Memory B cell (primary cell): ENCODE measurements at regions not wholly inside any gene's neighbourhood (a gene's known extent, or its start where the extent isn't known, plus 50 kb on each side); places are given as distances from the start of the nearest gene placed in this dataset.
A peak's percentile ranks its signal among the peaks of the same experiment; 100 is the strongest.
"Not testable (repeated sequence)": the region's sequence is repeated elsewhere in the genome, so short reads cannot be mapped to it uniquely, and the experiment has no call there.

ENCODE experiments used
- ATAC-seq: fragments of 150-1000 bp; cut with Tn5 transposase; 2 replicates; pipeline ENCODE4 v1.10.0; 2021; ENCODE audit warnings: low read depth, mild to moderate bottlenecking, moderate library complexity
- DNase-seq, 2 donors: peaks; one replicate each; pipeline ENCODE4 v3.0.0; 2022; ENCODE audit warnings: low spot score in 2 of 2
- H3K27ac Mint-ChIP-seq: one replicate; pipeline ENCODE4 v1.8.0; 2022; ENCODE audit warnings: mild to moderate bottlenecking, moderate library complexity, mixed read lengths
- H3K27me3 Mint-ChIP-seq: one replicate; pipeline ENCODE4 v1.8.0; 2022; ENCODE audit warnings: mixed read lengths
- H3K36me3 Mint-ChIP-seq: one replicate; pipeline ENCODE4 v1.8.0; 2022; ENCODE audit warnings: mild to moderate bottlenecking, mixed read lengths
- H3K4me1 Mint-ChIP-seq: one replicate; pipeline ENCODE4 v1.8.0; 2022; ENCODE audit warnings: mixed read lengths
- H3K4me3 Mint-ChIP-seq: one replicate; pipeline ENCODE4 v1.8.0; 2022; ENCODE audit warnings: mild to moderate bottlenecking, moderate library complexity, mixed read lengths
- H3K9me3 Mint-ChIP-seq: one replicate; pipeline ENCODE4 v1.8.0; 2022; ENCODE audit warnings: mixed read lengths

- Mint-ChIP-seq H3K36me3 (no peaks in the 10 kb centered on the region), H3K9me3 (peaks cover 8% of the 10 kb centered on the region)
- ATAC-seq, result peak; percentile 71
Measured at GRCh38 chr3:194064380-194065332, 71.3 kb upstream of the HES1 start.

GRCh38 chr3:194067327-194067726, 68.6 kb upstream of the HES1 start:
- Mint-ChIP-seq H3K27ac (peak overlapping the region; percentile 12), H3K4me1 (peaks cover 15% of the 10 kb centered on the region)
- not testable (repeated sequence) for ATAC-seq, DNase-seq, H3K9me3 Mint-ChIP-seq, H3K4me3 Mint-ChIP-seq, H3K27me3 Mint-ChIP-seq, H3K36me3 Mint-ChIP-seq

More at GRCh38 chr3:194064380-194065332, 71.3 kb upstream of the HES1 start:
- Mint-ChIP-seq H3K4me3 (no peak overlapping the region), H3K27me3 (no peaks in the 10 kb centered on the region), H3K4me1 (peaks cover 8% of the 10 kb centered on the region), H3K27ac (no peak overlapping the region)
- DNase-seq, result no peak

GRCh38 chr3:194067949-194068362, 68.0 kb upstream of the HES1 start:
- Mint-ChIP-seq H3K9me3 (peaks cover 8% of the 10 kb centered on the region), H3K27ac (no peak overlapping the region), H3K27me3 (no peaks in the 10 kb centered on the region), H3K4me1 (peaks cover 17% of the 10 kb centered on the region), H3K4me3 (no peak overlapping the region), H3K36me3 (no peaks in the 10 kb centered on the region)
- DNase-seq (no peak), ATAC-seq (no peak)

- peak overlapping the region; percentile 83 for H3K27ac Mint-ChIP-seq
- no peaks in the 10 kb centered on the region for H3K36me3 Mint-ChIP-seq
- H3K4me3 Mint-ChIP-seq, result peak overlapping the region; percentile 83
- H3K4me1 Mint-ChIP-seq, result peaks cover 13% of the 10 kb centered on the region
- H3K27me3 Mint-ChIP-seq, result no peaks in the 10 kb centered on the region
- no peak for ATAC-seq
- no peak for DNase-seq
- H3K9me3 Mint-ChIP-seq, result peaks cover 8% of the 10 kb centered on the region
Measured at GRCh38 chr3:194069421-194070219, 66.3 kb upstream of the HES1 start.

GRCh38 chr3:194070220-194070633, 65.7 kb upstream of the HES1 start:
- ATAC-seq (no peak), DNase-seq (no peak)
- H3K27ac Mint-ChIP-seq, result peak overlapping the region; percentile 83
- peaks cover 8% of the 10 kb centered on the region for H3K9me3 Mint-ChIP-seq
- no peaks in the 10 kb centered on the region for H3K27me3 Mint-ChIP-seq
- H3K4me3 Mint-ChIP-seq, result peak overlapping the region; percentile 83
- peaks cover 14% of the 10 kb centered on the region for H3K4me1 Mint-ChIP-seq
- no peaks in the 10 kb centered on the region for H3K36me3 Mint-ChIP-seq

DNA sequence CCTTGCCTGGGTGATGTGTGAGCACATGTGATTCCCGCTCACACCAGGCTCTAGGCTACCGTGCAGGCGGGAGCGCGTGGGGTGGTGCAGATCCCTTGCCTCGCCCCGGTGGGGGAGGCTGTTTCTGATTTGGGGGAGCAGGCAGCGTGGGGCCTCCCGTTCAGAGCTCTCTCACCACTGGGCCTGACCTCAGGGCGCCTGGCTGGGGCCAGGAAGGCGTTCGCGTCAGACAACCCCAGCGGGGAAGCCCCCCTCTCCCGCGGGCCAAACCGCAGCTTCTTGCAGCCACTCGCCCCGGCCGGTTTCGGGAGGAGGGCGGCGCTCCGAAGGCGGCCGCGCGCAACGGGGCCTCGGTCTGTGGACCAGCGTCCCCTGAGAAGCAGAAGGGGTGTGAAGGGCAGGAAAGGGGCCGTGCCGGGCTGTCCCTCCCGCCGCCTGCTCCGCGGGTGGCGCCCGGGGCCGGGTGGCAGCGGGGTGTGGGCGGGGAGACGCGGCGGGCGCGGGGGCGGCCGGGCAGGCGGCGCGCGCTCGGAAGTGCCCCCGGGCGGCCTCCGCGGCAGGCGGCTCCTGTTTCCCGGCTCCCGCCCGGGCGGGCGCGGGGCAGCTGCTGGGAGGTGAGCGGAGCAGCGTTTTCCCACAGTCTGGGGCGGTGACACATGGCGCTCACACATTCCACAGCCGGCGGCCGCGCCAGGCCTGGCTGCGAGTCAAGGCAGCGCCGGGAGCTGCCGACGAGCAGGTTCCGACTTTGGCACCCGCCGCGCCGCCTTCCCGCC, 65.1 kb upstream of the HES1 start:
- Mint-ChIP-seq H3K4me3 (peak overlapping the region; percentile 83), H3K9me3 (peaks cover 8% of the 10 kb centered on the region), H3K27ac (peak overlapping the region; percentile 83), H3K4me1 (peaks cover 16% of the 10 kb centered on the region), H3K36me3 (no peaks in the 10 kb centered on the region), H3K27me3 (no peaks in the 10 kb centered on the region)
- peak; percentile 89 for ATAC-seq
- DNase-seq, result peak; percentile 87 to 90

DNA sequence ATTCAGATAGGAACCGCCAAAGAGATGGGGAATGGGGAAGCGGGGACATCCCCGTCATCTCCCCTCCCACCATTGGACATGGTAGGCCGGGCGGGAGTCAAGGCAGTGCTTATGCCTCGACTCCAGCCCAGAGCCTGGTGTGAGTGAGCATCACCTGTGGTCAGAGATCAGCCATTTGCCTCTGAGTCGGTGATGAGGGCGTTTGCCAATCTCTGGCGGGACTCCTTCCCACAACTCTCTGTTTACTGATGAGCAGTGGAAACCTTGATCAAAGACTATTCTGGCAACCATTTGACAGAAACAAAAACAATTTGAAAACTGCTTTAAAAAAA, 63.9 kb upstream of the HES1 start:
- H3K27me3 Mint-ChIP-seq, result peaks cover 1% of the 10 kb centered on the region
- H3K9me3 Mint-ChIP-seq, result peaks cover 8% of the 10 kb centered on the region
- no peak overlapping the region for H3K4me3 Mint-ChIP-seq
- ATAC-seq (no peak), DNase-seq (no peak)
- H3K27ac Mint-ChIP-seq, result peak overlapping the region; percentile 7
- no peaks in the 10 kb centered on the region for H3K36me3 Mint-ChIP-seq
- H3K4me1 Mint-ChIP-seq, result peaks cover 19% of the 10 kb centered on the region

DNA sequence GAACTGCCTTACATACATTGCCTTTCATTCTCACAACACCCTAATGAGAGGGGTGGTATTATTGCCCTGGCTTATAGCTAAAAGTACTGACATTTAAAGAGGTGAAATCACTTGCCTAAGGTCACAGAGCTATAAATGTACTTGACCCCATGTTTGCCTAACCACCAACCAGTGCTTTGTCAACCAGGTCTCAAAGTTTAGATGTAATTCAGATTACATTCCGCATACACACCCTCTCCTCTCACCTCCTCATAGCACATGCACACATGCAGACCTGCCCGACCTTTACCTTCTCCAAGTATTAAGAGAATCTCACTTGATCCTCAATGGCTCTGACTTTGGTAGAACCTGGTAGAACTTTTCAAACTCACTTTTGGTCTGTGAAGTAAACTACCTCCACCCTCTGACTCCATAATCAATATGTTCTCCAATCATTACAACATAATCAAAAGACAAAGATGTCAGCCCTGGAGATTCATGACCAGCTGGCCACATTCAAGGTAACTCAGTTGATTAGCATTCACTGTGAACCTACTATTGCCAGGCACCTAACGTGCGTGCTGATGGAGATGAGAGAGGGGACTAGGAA, 63.2 kb upstream of the HES1 start:
- H3K27me3 Mint-ChIP-seq, result peaks cover 3% of the 10 kb centered on the region
- ATAC-seq, result no peak
- H3K27ac Mint-ChIP-seq, result peak overlapping the region; percentile 7
- H3K4me3 Mint-ChIP-seq, result peak overlapping the region; percentile 62
- no peak for DNase-seq
- H3K9me3 Mint-ChIP-seq, result peaks cover 4% of the 10 kb centered on the region
- peaks cover 21% of the 10 kb centered on the region for H3K4me1 Mint-ChIP-seq
- no peaks in the 10 kb centered on the region for H3K36me3 Mint-ChIP-seq

- no peak overlapping the region for H3K27ac Mint-ChIP-seq
- H3K36me3 Mint-ChIP-seq, result no peaks in the 10 kb centered on the region
- H3K4me3 Mint-ChIP-seq, result no peak overlapping the region
- peaks cover 21% of the 10 kb centered on the region for H3K4me1 Mint-ChIP-seq
- H3K9me3 Mint-ChIP-seq, result peaks cover 4% of the 10 kb centered on the region
- peaks cover 3% of the 10 kb centered on the region for H3K27me3 Mint-ChIP-seq
- ATAC-seq (no peak), DNase-seq (no peak)
Measured at GRCh38 chr3:194073926-194074325, 62.0 kb upstream of the HES1 start.

DNA sequence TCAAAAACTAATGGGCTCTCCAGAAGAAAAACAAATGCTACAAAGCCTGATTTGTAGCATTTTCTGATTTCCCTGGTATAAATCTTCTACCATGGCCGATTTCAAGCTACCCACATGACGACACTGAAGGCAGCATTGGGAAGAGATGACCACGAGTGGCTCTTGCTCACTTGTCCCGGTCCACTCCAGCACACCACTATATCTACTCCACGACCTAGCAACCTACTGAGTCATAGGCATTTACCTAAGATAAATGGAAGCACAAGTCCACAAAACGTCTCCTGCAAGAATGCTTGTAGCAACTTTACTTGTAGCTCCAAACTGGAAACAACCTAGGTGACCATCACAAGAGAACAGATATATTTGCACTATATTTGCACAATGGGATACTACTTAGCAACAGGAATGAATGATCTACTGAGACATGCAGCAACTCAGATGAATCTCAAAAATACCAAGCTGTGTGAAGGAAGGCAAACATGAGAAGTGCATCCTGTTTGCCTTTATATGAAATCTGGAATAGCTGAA, 60.8 kb upstream of the HES1 start:
- no peak overlapping the region for H3K4me3 Mint-ChIP-seq
- ATAC-seq (no peak), DNase-seq (no peak)
- no peaks in the 10 kb centered on the region for H3K9me3 Mint-ChIP-seq
- H3K27me3 Mint-ChIP-seq, result peaks cover 3% of the 10 kb centered on the region
- no peaks in the 10 kb centered on the region for H3K36me3 Mint-ChIP-seq
- no peak overlapping the region for H3K27ac Mint-ChIP-seq
- H3K4me1 Mint-ChIP-seq, result peaks cover 18% of the 10 kb centered on the region

DNA sequence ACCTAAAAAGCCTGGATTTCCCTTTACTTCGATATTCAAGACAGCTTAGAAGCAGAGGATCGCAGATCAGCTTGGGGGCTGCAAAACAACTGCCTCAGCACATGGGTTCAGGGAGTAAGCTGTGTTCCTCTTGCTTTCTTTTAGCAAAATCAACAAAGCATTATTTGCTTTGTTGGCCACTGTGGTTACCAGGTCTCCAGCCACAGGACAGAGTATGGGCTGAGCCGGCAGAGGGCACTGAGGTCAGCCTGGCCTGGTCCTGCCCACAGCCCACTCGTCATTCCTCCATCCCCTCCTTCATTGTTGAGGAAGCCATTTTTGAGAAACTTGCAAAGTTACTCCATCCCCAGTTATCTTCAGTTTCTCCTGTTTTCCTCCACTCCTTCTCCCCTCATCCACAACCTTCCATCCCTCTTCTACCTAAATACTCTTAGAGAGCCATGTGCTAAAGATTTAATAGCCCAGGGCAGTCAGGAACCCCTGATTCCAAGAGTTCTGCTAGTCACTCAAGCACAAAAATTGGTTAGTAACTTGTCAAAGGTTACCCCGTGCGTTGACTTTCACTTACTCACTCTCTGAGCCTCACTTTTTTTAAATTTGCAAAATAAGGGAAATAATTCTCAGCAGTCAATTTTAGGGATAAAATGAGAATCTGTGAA, 60.0 kb upstream of the HES1 start:
- DNase-seq, result no peak
- H3K4me1 Mint-ChIP-seq, result peaks cover 19% of the 10 kb centered on the region
- no peak overlapping the region for H3K27ac Mint-ChIP-seq
- no peaks in the 10 kb centered on the region for H3K36me3 Mint-ChIP-seq
- ATAC-seq, result no peak
- no peak overlapping the region for H3K4me3 Mint-ChIP-seq
- no peaks in the 10 kb centered on the region for H3K9me3 Mint-ChIP-seq
- H3K27me3 Mint-ChIP-seq, result peaks cover 4% of the 10 kb centered on the region

- H3K9me3 Mint-ChIP-seq, result no peaks in the 10 kb centered on the region
- DNase-seq (no peak), ATAC-seq (no peak)
- peaks cover 4% of the 10 kb centered on the region for H3K27me3 Mint-ChIP-seq
- H3K4me3 Mint-ChIP-seq, result no peak overlapping the region
- no peak overlapping the region for H3K27ac Mint-ChIP-seq
- H3K4me1 Mint-ChIP-seq, result peaks cover 18% of the 10 kb centered on the region
- no peaks in the 10 kb centered on the region for H3K36me3 Mint-ChIP-seq
Measured at GRCh38 chr3:194076475-194076874, 59.5 kb upstream of the HES1 start.

- ATAC-seq, result no peak
Measured at GRCh38 chr3:194077602-194078001, 58.3 kb upstream of the HES1 start.

More at GRCh38 chr3:194077602-194078001, 58.3 kb upstream of the HES1 start:
- Mint-ChIP-seq H3K4me1 (peaks cover 17% of the 10 kb centered on the region), H3K36me3 (no peaks in the 10 kb centered on the region), H3K27me3 (peaks cover 4% of the 10 kb centered on the region), H3K9me3 (no peaks in the 10 kb centered on the region), H3K4me3 (no peak overlapping the region), H3K27ac (no peak overlapping the region)
- no peak for DNase-seq
